ENCODE measurements at regions not wholly inside any gene's neighbourhood (a gene's known extent, or its start where the extent isn't known, plus 50 kb on each side); places are given as distances from the start of the nearest gene placed in this dataset.

DNA sequence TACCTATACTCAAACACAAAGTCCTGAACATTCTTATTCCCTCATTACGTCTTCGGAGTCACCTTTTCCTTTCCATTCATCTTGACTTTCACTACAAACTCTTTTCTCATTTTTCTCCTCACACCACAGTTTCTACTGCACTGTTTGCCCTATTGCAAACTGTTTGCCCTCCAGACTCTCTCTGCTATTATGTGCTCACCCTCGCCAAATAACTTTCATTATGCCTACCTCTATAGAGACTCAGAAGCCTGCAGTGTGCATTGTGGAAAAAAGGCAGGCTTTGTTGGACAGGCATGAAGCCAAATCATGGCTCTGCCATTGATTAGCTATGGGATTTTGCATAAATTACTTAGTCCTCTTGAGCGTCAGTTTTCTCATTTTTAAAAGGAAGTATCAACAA is 246.6 kb upstream of the CCDC196 start:
- TF ChIP-seq, protein P1, sequence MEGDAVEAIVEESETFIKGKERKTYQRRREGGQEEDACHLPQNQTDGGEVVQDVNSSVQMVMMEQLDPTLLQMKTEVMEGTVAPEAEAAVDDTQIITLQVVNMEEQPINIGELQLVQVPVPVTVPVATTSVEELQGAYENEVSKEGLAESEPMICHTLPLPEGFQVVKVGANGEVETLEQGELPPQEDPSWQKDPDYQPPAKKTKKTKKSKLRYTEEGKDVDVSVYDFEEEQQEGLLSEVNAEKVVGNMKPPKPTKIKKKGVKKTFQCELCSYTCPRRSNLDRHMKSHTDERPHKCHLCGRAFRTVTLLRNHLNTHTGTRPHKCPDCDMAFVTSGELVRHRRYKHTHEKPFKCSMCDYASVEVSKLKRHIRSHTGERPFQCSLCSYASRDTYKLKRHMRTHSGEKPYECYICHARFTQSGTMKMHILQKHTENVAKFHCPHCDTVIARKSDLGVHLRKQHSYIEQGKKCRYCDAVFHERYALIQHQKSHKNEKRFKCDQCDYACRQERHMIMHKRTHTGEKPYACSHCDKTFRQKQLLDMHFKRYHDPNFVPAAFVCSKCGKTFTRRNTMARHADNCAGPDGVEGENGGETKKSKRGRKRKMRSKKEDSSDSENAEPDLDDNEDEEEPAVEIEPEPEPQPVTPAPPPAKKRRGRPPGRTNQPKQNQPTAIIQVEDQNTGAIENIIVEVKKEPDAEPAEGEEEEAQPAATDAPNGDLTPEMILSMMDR (conservative IDR thresholded peaks at IDR 0.05 in 1 of 2, IDR thresholded peaks at IDR 0.05 in 1 of 2; ENCODE audit: low read depth in 1 of 2, low read length in 2 of 2), result no peak
- no peak for TF ChIP-seq EZH2 (IDR thresholded peaks at IDR 0.05; ENCODE audit: low read length, missing control alignments)

Data from fibroblast of lung (primary cell).